ENCODE measurements at regions not wholly inside any gene's neighbourhood (a gene's known extent, or its start where the extent isn't known, plus 50 kb on each side); places are given as distances from the start of the nearest gene placed in this dataset.

GRCh38 chr14:58780605-58781004 is 142.8 kb downstream of the DACT1 start:
- TF ChIP-seq SUZ12 (IDR thresholded peaks at IDR 0.05; ENCODE audit: extremely low read depth, insufficient read depth, insufficient read length) (no peak), ZNF274 (IDR thresholded peaks at IDR 0.05; ENCODE audit: low read depth, low read length) (no peak), YY1 (IDR thresholded peaks at IDR 0.05; ENCODE audit: insufficient read depth, insufficient read length) (no peak)

Measured in NT2/D1 (cell line).